ENCODE measurements at regions not wholly inside any gene's neighbourhood (a gene's known extent, or its start where the extent isn't known, plus 50 kb on each side); places are given as distances from the start of the nearest gene placed in this dataset.

- H3K27me3 ChIP-seq, result no peaks in the 10 kb centered on the region
- intact Hi-C loops (cut with DNase I), result no loop called here
- H3K9ac ChIP-seq (ENCODE audit: low read depth in 2 of 2, low read length in 2 of 2), result no peak overlapping the region
- DNase-seq, result no peak
- no peak overlapping the region for H3K4me3 ChIP-seq
- no peaks in the 10 kb centered on the region for H3K36me3 ChIP-seq
- no peaks in the 10 kb centered on the region for H3K4me1 ChIP-seq
- H3K27ac ChIP-seq, result no peak overlapping the region
- TF ChIP-seq CTCF (IDR thresholded peaks at IDR 0.05), result no peak
- no peaks in the 10 kb centered on the region for H3K9me3 ChIP-seq
These were observed 295.8 kb upstream of the SEL1L start for GRCh38 chr14:81829447-81829846.

DNA sequence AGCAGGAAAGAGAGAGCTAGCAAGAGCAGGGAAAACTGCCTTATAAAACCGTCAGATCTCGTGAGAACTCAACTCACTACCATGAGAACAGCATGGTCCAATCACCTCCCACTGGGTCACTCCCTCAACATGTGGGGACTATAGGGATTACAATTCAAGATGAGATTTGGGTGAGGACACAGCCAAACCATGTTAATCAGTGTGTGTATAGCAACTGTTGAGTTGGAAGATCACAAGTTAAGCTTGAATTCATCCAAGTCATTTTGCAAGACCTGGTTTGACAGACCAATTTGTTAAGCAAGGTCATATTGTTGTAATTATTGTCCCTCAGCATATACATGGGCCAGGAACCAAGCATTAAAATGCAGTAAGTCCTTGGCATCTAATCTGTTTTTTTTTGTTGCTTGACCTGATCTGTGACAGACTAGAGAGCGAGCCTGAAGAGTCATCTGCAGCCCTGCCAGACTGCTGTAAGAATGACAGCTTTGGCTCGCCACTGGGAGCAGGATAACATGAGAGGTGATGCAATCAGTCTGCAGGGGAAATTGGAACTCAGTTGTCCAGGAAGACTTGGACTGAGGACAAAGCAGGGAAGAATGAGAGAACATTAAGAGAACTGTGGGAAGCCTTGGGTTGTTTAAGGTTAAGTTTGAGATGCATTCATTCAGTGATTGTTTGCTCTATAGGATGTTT, 297.6 kb upstream of the SEL1L start:
- intact Hi-C loops (cut with DNase I), result no loop called here
- H3K36me3 ChIP-seq, result no peaks in the 10 kb centered on the region
- no peak overlapping the region for H3K9ac ChIP-seq (ENCODE audit: low read depth in 2 of 2, low read length in 2 of 2)
- DNase-seq, result no peak
- no peak overlapping the region for H3K4me3 ChIP-seq
- H3K9me3 ChIP-seq, result no peaks in the 10 kb centered on the region
- H3K4me1 ChIP-seq, result no peaks in the 10 kb centered on the region
- no peaks in the 10 kb centered on the region for H3K27me3 ChIP-seq
- H3K27ac ChIP-seq, result no peak overlapping the region
- TF ChIP-seq CTCF (IDR thresholded peaks at IDR 0.05), result no peak

GRCh38 chr14:81834308-81834707, 300.7 kb upstream of the SEL1L start:
- H3K4me3 ChIP-seq, result no peak overlapping the region
- no peaks in the 10 kb centered on the region for H3K36me3 ChIP-seq
- H3K4me1 ChIP-seq, result no peaks in the 10 kb centered on the region
- no peak for TF ChIP-seq CTCF (IDR thresholded peaks at IDR 0.05)
- no peak overlapping the region for H3K27ac ChIP-seq
- intact Hi-C loops (cut with DNase I), result no loop called here
- no peak overlapping the region for H3K9ac ChIP-seq (ENCODE audit: low read depth in 2 of 2, low read length in 2 of 2)
- no peaks in the 10 kb centered on the region for H3K27me3 ChIP-seq
- DNase-seq, result no peak
- no peaks in the 10 kb centered on the region for H3K9me3 ChIP-seq

DNA sequence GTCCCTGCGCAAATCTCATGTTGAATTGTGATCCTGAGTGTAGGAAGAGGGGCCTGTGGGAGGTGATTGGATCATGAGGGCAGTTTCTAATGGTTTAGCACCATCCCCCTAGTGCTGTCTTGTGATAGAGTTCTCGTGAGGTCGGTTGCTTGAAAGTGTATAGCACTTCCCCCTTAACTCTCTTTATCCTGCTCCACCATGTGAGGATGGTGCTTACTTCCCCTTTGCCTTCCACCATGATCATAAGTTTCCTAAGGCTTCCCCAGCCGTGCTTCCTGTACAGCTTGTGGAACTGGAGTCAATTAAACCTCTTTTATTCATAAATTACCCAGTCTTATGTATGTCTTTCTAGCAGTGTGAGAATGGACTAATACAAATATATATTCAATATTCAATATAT, 303.7 kb upstream of the SEL1L start:
- TF ChIP-seq CTCF (IDR thresholded peaks at IDR 0.05), result no peak
- no peaks in the 10 kb centered on the region for H3K36me3 ChIP-seq
- intact Hi-C loops (cut with DNase I), result no loop called here
- no peak overlapping the region for H3K9ac ChIP-seq (ENCODE audit: low read depth in 2 of 2, low read length in 2 of 2)
- H3K4me3 ChIP-seq, result no peak overlapping the region
- H3K27me3 ChIP-seq, result no peaks in the 10 kb centered on the region
- no peaks in the 10 kb centered on the region for H3K9me3 ChIP-seq
- DNase-seq, result no peak
- no peak overlapping the region for H3K27ac ChIP-seq
- H3K4me1 ChIP-seq, result no peaks in the 10 kb centered on the region

DNA sequence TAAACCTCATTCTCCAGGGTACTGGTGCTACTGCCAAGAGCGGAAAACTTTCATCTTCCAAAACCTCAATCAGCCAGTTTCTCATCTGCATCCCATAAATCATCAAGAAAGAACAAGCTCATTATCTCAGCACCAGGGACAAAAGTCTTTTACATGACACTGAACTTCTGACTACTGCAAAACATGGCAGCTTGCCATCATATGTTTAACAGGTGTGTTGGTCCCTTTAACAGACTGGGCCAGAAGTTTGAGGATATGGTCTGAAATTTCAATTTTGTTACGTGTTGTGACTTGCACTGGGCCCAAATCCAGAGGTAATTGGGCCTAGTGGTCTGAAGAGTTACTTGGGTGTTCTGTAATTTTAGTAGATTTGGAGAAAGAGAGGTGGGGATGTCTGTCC, 305.4 kb upstream of the SEL1L start:
- H3K9ac ChIP-seq (ENCODE audit: low read depth in 2 of 2, low read length in 2 of 2), result no peak overlapping the region
- H3K36me3 ChIP-seq, result no peaks in the 10 kb centered on the region
- intact Hi-C loops (cut with DNase I), result no loop called here
- no peaks in the 10 kb centered on the region for H3K9me3 ChIP-seq
- H3K4me1 ChIP-seq, result no peaks in the 10 kb centered on the region
- no peak for DNase-seq
- H3K4me3 ChIP-seq, result no peak overlapping the region
- H3K27ac ChIP-seq, result no peak overlapping the region
- H3K27me3 ChIP-seq, result no peaks in the 10 kb centered on the region
- no peak for TF ChIP-seq CTCF (IDR thresholded peaks at IDR 0.05)
